ENCODE measurements at regions not wholly inside any gene's neighbourhood (a gene's known extent, or its start where the extent isn't known, plus 50 kb on each side); places are given as distances from the start of the nearest gene placed in this dataset.
"Not testable (repeated sequence)": the region's sequence is repeated elsewhere in the genome, so short reads cannot be mapped to it uniquely, and the experiment has no call there.

GRCh38 chr13:70756088-70756487 lies 647.8 kb upstream of the KLHL1 start:
- DNase-seq: no peak

- no peak for DNase-seq
Observed at GRCh38 chr13:70755456-70755855, 647.2 kb upstream of the KLHL1 start.

DNA sequence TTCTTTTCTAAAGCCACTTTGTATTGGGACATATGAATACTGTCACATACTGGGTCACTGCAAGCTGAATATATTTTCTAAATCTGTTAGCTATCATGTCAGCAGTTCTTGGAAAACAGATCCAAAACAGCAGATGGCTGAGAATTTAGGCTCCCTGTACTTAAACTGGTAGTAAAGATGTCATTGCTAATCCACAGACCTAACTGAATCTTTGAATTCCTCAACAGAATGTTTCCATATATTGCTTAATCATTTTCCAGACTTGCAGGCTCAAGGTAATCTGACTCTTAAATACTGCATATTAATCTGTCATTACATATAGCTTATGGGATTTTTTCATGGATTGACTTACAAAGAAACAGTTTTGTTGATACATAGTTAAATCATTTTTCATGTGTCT lies 639.0 kb upstream of the KLHL1 start:
- no peak for DNase-seq

- DNase-seq: not testable (repeated sequence)
Observed at GRCh38 chr13:70746469-70746868, 638.2 kb upstream of the KLHL1 start.

DNA sequence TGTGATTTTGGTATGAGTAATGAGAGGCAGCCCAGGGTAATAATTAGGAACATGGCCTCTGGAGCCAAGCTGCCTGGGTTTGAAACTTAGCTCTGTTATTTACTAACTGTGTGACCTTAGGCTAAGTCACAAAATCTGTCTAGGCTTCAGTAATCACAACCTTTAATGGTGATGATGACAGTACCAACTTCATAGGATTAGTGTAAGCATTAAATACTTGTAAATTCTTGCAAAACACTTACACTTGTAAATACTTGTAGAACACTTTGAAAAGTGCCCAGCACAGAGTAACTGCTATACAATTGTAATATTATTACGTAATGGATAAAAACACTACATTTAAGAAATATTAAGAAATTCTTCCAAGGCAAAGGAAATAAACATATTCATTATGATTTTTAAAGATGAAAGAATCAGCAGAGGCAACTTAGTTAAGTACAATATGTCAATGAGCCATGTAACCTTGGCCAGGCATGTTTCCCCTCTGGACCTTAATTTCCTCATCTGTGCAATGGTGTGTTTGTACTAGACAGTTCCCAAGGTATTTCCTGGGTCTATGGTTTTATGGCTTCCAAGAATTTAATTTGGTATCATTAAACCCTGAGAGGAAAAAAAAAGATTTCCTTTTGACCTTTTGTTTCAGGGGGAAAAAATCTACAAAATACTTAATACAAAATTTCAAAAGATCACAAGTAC lies 628.5 kb upstream of the KLHL1 start:
- no peak for DNase-seq

GRCh38 chr13:70732611-70733010 lies 624.4 kb upstream of the KLHL1 start:
- DNase-seq: no peak

DNA sequence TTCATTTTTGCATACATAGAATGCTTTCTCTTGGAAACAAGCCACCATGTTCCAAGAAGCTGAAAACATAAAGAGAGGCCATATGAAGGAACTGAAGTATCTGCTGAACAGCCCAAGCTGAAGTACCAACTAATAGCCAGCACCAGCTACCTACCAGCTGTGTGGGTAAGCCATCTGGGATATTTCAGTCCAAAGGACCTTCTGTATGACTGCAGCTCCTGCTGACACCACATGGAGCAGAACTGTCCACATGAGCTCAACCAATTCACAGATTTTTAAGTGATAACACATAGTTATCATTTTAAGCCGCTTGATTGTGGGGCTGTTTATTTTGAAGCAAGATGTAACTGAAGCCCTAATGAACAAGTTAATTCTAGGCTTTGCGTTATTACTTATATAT lies 621.1 kb upstream of the KLHL1 start:
- DNase-seq: no peak

GRCh38 chr13:70723732-70724131 lies 615.5 kb upstream of the KLHL1 start:
- no peak for DNase-seq

DNA sequence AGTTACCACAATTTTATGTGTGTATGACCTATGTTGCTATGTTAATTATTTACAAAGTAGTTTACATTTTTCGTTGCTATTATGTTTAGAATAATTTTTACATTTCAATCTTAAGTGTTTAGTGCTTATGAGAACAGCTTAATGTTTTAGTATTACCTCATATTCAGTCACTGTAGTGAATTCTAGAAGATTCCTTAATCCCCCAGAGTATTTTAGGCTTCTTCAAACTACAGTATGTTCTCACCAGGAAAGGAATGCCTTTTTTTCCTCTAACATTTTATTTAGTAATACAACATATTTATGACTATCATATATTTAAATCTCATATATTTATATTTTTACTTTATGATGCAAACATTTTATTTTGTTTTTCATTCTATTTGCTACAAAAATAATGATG lies 612.1 kb upstream of the KLHL1 start:
- no peak for DNase-seq

DNA sequence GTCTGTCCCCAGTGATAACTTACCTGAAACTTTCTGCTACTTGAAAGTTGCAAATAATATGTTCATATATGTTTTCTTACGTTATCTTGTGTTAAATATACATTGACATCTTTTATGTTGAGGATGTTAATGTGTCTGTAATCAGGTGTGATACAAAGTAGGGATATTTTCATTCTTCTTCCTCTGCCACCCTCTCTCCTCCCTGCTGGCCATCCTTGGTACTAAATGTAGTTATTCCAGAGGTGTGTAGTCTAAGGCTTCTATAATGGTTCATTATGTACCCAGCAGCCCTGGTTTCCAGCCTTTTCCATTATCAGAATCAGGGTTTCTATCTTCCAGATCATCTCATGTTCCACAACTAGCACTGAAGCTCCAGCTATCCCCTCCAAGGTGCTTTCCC lies 606.7 kb upstream of the KLHL1 start:
- DNase-seq: no peak

GRCh38 chr13:70708775-70709174 lies 600.5 kb upstream of the KLHL1 start:
- DNase-seq: no peak

GRCh38 chr13:70703755-70704154 lies 595.5 kb upstream of the KLHL1 start:
- DNase-seq: no peak

GRCh38 chr13:70694996-70695715 lies 586.9 kb upstream of the KLHL1 start:
- no peak for DNase-seq

DNA sequence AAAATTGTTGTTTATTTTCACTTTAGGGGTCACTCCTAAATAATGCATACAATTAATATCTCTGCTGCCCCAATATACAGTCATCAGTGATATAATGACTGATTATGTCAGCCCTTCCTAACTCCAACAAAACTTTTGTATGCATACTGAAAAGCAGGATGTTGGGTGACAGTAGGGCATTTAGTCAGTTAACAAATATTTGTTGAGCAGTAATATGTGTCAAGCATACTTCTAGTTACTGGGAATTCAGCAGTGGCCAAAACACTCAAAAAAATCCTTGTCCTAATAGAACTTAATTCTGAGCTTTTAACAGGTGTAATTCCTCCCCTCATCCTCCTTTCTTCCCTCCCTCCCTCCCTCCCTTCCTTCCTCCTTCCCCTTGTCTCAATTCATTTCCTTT lies 560.7 kb upstream of the KLHL1 start:
- no peak for DNase-seq

DNA sequence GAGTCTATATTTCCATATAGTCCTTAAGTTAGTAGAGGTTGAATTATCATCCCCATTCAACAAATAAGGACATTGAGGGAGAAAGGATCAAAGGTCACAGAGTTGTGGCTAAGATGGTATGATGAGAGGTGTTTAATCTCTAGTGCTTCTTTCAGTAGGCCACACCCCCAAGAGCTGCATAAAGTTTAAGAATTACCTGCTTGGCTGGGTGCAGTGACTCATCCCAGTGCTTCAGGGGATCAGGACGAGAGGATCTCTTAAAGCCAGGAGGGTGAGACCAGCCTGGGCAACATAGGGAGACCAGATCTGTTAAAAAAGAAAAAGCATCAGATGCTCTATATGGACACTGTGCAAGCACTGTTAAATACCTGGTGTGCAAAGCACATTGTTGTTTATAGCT lies 560.0 kb upstream of the KLHL1 start:
- DNase-seq: no peak

- DNase-seq: no peak
Observed at GRCh38 chr13:70666883-70667556, 558.8 kb upstream of the KLHL1 start.

- DNase-seq: no peak
Observed at GRCh38 chr13:70662231-70662940, 554.1 kb upstream of the KLHL1 start.

DNA sequence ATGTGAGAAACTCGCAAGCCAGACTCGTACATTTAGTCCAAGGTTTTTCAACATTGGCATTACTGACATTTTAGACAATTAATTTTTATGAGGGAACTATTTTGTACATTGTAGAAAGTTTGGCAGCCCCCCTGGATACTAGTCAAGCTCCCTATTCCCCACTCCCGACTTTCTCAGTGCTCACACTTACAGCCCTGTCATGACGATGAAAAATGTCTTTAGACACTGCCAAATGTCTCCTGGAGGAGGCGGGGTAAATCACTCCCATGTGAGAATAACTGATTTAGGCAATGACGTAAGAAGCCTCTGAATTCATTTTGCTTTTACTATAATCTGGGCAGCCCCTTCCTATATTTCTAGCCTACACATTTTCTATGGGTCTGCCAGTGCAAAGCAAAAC lies 535.8 kb upstream of the KLHL1 start:
- DNase-seq: no peak

DNA sequence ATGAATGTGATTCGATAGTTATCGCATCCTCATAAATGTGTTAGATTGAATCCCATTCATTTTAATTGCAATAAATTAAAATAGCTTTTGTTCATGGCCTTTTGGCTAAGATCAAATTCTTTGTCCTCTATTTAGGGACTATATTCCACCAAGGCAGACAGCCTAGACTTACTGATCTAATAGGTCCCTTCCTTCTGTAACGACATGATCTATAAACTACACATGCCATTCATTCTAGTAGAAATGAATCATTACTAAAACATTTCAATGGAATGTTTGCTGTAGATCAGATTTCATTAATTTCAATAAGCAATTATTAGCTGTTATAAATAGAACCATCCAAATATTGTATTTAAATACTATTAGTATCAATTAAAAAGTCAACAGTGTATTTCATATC lies 526.6 kb upstream of the KLHL1 start:
- no peak for DNase-seq

DNA sequence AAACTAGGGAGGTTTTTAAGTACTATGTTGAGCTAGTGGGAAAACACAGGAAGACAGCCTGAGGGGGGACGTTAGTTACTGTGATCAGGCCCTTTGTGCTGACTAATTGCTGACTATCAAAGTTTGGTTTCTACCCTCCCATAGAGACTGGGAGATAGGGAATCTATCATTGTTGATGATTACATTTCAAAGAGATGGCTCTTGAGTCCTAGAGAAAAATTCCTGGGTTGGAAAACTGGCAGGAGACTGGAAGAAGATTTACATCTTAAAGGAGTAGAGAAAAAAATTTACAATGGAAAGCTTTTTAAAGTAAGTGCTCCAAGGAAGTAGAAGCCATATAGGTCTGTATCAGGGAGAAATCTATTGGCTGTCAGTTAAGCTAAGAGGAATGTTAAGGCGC lies 522.0 kb upstream of the KLHL1 start:
- DNase-seq: no peak

DNA sequence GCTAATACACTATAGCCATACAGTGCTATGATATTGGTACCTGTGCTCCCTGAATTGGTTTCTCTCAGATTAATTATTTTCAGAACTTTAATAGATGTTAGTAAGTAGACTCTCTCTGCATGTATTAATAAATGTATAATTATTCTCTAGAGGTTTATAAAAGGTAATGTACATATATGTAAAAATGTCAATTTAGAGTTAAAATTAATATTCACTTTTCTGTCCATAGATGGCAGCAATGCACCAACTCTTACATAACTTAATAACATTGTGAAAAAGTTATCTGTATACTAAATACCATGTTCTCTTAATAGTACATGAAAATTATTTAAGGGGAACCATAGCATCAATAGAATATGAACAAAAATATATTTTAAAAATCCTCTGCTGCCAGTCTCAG lies 515.0 kb upstream of the KLHL1 start:
- no peak for DNase-seq

- no peak for DNase-seq
Observed at GRCh38 chr13:70622796-70623195, 514.5 kb upstream of the KLHL1 start.

DNA sequence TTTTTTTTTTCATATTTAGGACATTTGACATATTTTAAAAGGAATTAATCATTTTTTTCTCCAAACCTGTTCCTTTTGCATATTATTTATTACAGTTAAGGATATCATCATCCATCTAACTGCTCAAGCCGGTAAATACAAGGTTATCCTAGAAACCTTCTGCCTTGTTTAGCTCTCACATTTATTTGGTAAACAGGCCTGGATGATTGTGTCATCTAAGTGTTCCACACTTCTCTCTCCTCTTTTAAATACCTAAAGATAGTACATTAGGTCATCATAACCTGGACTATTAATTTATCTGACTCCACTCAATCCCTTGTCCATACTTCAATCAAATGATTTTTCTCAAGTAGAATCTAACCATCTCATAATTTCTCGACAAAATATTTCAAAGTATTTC lies 511.7 kb upstream of the KLHL1 start:
- no peak for DNase-seq

GRCh38 chr13:70616847-70617246 lies 508.6 kb upstream of the KLHL1 start:
- DNase-seq: no peak

Data from CD4-positive, alpha-beta T cell treated with Interleukin-6 for 4 hours (primary cell).